Fibroblast of lung (primary cell): ENCODE measurements at regions not wholly inside any gene's neighbourhood (a gene's known extent, or its start where the extent isn't known, plus 50 kb on each side); places are given as distances from the start of the nearest gene placed in this dataset.

Experiments
- EZH2 ChIP-seq: IDR thresholded peaks from 2 replicates; pipeline ENCODE4 v1.5.1; 2012; ENCODE audit warnings: low read length, control low read depth, mild to moderate bottlenecking; ENCODE audit errors: missing control alignments
- TF ChIP-seq, protein P1 (sequence below), 2 donors: IDR thresholded peaks in 1 of 2; conservative IDR thresholded peaks in 1 of 2; 1 replicate in 1 of 2; 2 replicates in 1 of 2; pipeline ENCODE4 v1.5.1; 2011 to 2012; ENCODE audit warnings: low read length in 2 of 2, control low read depth in 1 of 2, inconsistent platforms in 1 of 2, low read depth in 1 of 2, mild to moderate bottlenecking in 1 of 2

- TF ChIP-seq, protein P1, sequence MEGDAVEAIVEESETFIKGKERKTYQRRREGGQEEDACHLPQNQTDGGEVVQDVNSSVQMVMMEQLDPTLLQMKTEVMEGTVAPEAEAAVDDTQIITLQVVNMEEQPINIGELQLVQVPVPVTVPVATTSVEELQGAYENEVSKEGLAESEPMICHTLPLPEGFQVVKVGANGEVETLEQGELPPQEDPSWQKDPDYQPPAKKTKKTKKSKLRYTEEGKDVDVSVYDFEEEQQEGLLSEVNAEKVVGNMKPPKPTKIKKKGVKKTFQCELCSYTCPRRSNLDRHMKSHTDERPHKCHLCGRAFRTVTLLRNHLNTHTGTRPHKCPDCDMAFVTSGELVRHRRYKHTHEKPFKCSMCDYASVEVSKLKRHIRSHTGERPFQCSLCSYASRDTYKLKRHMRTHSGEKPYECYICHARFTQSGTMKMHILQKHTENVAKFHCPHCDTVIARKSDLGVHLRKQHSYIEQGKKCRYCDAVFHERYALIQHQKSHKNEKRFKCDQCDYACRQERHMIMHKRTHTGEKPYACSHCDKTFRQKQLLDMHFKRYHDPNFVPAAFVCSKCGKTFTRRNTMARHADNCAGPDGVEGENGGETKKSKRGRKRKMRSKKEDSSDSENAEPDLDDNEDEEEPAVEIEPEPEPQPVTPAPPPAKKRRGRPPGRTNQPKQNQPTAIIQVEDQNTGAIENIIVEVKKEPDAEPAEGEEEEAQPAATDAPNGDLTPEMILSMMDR (conservative IDR thresholded peaks at IDR 0.05 in 1 of 2, IDR thresholded peaks at IDR 0.05 in 1 of 2; ENCODE audit: low read depth in 1 of 2, low read length in 2 of 2) = no peak
- TF ChIP-seq EZH2 = no peak
These were observed 1017.6 kb downstream of the PCDH9 start for GRCh38 chr13:66212511-66212910.
